Natural killer cell (primary cell): ENCODE measurements at regions not wholly inside any gene's neighbourhood (a gene's known extent, or its start where the extent isn't known, plus 50 kb on each side); places are given as distances from the start of the nearest gene placed in this dataset.

ENCODE experiments used
- ATAC-seq, 3 donors: fragments of 150-1000 bp in 2 of 3; fragments of 200-7000 bp in 1 of 3; cut with Tn5 transposase; 1 replicate in 1 of 3; 2 replicates in 2 of 3; pipeline ENCODE4 v1.10.0; 2021; ENCODE audit warnings: mild to moderate bottlenecking in 2 of 3, moderate library complexity in 2 of 3
- DNase-seq, 2 donors: peaks; one replicate each; pipeline versions ENCODE4 v3.0.0 to v3.0.0-alpha.2; 2013 to 2021; ENCODE audit warnings: mixed read lengths in 1 of 2
- H3K27ac ChIP-seq: one replicate; pipeline ENCODE4 v1.5.1; 2013; ENCODE audit warnings: mild to moderate bottlenecking, low read length
- H3K27me3 ChIP-seq: one replicate; pipeline ENCODE4 v1.6.1; 2013; ENCODE audit warnings: low read length; ENCODE audit not compliant: control insufficient read depth, insufficient read depth
- H3K36me3 ChIP-seq: one replicate; pipeline ENCODE4 v1.6.1; 2013; ENCODE audit warnings: low read length; ENCODE audit not compliant: control insufficient read depth, insufficient read depth
- H3K4me1 ChIP-seq: one replicate; pipeline ENCODE4 v1.6.1; 2013; ENCODE audit warnings: low read length; ENCODE audit not compliant: control insufficient read depth, insufficient read depth
- H3K4me3 ChIP-seq: one replicate; pipeline ENCODE4 v1.5.1; 2013; ENCODE audit warnings: low read length
- H3K9me3 ChIP-seq: one replicate; pipeline ENCODE4 v1.6.1; 2013; ENCODE audit warnings: low read length; ENCODE audit not compliant: control insufficient read depth, insufficient read depth
- H3K27ac Mint-ChIP-seq, 2 donors: one replicate each; pipeline ENCODE4 v1.8.0; 2022; ENCODE audit warnings: mild to moderate bottlenecking in 2 of 2, mixed read lengths in 2 of 2, moderate library complexity in 1 of 2
- H3K27me3 Mint-ChIP-seq, 2 donors: one replicate each; pipeline ENCODE4 v1.8.0; 2022; ENCODE audit warnings: low read depth in 2 of 2, mixed read lengths in 2 of 2
- H3K36me3 Mint-ChIP-seq: one replicate; pipeline ENCODE4 v1.8.0; 2022; ENCODE audit warnings: mixed read lengths
- H3K4me1 Mint-ChIP-seq, 2 donors: one replicate each; pipeline ENCODE4 v1.8.0; 2022; ENCODE audit warnings: mixed read lengths in 2 of 2
- H3K4me3 Mint-ChIP-seq: one replicate; pipeline ENCODE4 v1.8.0; 2022; ENCODE audit warnings: mild to moderate bottlenecking, moderate library complexity, mixed read lengths
- H3K9me3 Mint-ChIP-seq, 2 donors: one replicate each; pipeline ENCODE4 v1.8.0; 2022; ENCODE audit warnings: mixed read lengths in 2 of 2
- WGBS: methylation state at CpG from one replicate; pipeline ENCODE4 v1.1.7; 2013; ENCODE audit warnings: missing lambda C conversion rate; ENCODE audit not compliant: insufficient coverage; 5-methylcytosine and 5-hydroxymethylcytosine counted together
- intact Hi-C: fragments of 100-400 bp; cut with micrococcal nuclease; formaldehyde crosslinking; loops from one replicate; pipeline ENCODE4 v1.14.2; 2022
- TF ChIP-seq, protein P1 (sequence below): fragments of 200-600 bp; IDR thresholded peaks from one replicate; pipeline ENCODE4 v1.8.0; 2022; ENCODE audit warnings: antibody characterized with exemption

DNA sequence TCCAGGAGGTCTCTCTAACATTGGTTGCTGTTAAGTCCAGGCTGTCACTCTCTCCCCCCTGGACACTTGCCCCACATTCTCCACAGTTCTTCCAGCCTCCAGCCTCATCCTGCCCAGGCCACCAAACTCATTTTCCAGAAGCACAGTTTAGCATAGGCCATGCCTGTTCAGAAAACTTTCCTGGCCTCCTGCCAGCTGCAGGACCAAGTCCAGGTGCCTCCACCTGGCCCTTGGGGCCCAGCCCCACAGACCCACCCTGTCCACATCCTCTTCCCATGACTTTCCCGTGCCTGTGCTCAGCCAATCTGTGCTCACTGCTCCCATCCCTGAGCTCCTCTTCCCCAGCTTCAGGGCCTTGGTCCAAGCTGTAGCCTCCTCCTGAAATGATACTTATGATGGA is 905.0 kb downstream of the UQCRFS1 start:
- Mint-ChIP-seq H3K9me3 (no peaks in the 10 kb centered on the region), H3K27ac (no peak overlapping the region), H3K36me3 (no peaks in the 10 kb centered on the region), H3K27me3 (no peaks in the 10 kb centered on the region), H3K4me1 (no peaks in the 10 kb centered on the region), H3K4me3 (no peak overlapping the region)
- ATAC-seq (no peak), DNase-seq (no peak)
- no peaks in the 10 kb centered on the region for H3K9me3 ChIP-seq
- no peaks in the 10 kb centered on the region for H3K4me1 ChIP-seq
- H3K27ac ChIP-seq, result no peak overlapping the region
- no peaks in the 10 kb centered on the region for H3K27me3 ChIP-seq
- intact Hi-C loops, result no loop called here
- no peaks in the 10 kb centered on the region for H3K36me3 ChIP-seq
- WGBS, result 54% methylated on average over 1 of the region's 1 CpG
- H3K4me3 ChIP-seq, result no peak overlapping the region
- TF ChIP-seq, protein P1, sequence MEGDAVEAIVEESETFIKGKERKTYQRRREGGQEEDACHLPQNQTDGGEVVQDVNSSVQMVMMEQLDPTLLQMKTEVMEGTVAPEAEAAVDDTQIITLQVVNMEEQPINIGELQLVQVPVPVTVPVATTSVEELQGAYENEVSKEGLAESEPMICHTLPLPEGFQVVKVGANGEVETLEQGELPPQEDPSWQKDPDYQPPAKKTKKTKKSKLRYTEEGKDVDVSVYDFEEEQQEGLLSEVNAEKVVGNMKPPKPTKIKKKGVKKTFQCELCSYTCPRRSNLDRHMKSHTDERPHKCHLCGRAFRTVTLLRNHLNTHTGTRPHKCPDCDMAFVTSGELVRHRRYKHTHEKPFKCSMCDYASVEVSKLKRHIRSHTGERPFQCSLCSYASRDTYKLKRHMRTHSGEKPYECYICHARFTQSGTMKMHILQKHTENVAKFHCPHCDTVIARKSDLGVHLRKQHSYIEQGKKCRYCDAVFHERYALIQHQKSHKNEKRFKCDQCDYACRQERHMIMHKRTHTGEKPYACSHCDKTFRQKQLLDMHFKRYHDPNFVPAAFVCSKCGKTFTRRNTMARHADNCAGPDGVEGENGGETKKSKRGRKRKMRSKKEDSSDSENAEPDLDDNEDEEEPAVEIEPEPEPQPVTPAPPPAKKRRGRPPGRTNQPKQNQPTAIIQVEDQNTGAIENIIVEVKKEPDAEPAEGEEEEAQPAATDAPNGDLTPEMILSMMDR, result no peak

DNA sequence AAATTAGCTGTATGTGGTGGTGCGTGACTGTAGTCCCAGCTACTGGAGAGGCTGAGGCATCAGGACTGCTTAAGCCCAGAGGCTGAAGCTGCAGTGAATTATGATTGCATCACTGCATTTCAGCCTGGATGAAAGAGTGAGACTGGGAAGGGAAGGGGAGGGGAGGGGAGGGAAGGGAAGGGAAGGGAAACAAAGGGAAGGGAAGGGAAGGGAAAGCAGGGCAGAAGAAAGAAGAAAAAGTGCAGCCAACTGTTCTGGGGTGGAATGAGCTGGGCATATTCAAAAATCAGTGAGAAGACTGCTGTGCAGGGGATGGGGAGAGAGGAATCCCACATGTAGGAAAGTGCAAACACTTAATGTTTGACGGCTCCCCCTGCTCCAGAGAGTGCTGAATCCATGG is 905.5 kb downstream of the UQCRFS1 start:
- TF ChIP-seq, protein P1, result no peak
- Mint-ChIP-seq H3K36me3 (no peaks in the 10 kb centered on the region), H3K27me3 (no peaks in the 10 kb centered on the region), H3K4me3 (no peak overlapping the region), H3K4me1 (no peaks in the 10 kb centered on the region), H3K27ac (no peak overlapping the region), H3K9me3 (no peaks in the 10 kb centered on the region)
- no peak overlapping the region for H3K4me3 ChIP-seq
- H3K9me3 ChIP-seq, result no peaks in the 10 kb centered on the region
- H3K4me1 ChIP-seq, result no peaks in the 10 kb centered on the region
- no peak overlapping the region for H3K27ac ChIP-seq
- no peak for ATAC-seq
- no peak for DNase-seq
- no peaks in the 10 kb centered on the region for H3K27me3 ChIP-seq
- no peaks in the 10 kb centered on the region for H3K36me3 ChIP-seq
- WGBS, result 86% methylated on average over 2 of the region's 2 CpGs
- intact Hi-C loops, result no loop called here

DNA sequence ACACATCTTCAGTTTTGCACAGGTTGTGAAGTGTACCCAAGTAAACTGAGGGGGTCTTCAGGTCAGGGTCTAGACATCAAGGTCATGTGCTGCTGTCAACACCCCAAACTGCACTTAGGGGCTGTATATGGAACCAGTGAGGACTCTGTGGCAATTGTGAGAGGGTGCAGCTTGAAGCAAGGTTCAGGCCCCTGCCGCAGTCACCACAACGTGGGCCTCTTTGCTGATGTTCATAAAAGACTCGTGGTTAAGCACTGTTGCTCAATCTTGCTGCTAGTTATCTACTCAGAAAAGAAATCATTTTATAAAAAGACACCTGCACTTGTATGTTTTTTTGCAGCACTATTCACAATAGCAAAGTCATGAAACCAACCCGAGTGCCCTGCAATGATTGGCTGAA is 907.4 kb downstream of the UQCRFS1 start:
- Histone ChIP-seq H3K9me3 (no peaks in the 10 kb centered on the region), H3K27me3 (no peaks in the 10 kb centered on the region), H3K27ac (no peak overlapping the region), H3K4me1 (no peaks in the 10 kb centered on the region), H3K36me3 (no peaks in the 10 kb centered on the region), H3K4me3 (no peak overlapping the region)
- no peaks in the 10 kb centered on the region for H3K9me3 Mint-ChIP-seq
- 61% methylated on average over 4 of the region's 4 CpGs for WGBS
- DNase-seq (no peak), ATAC-seq (no peak)
- no peaks in the 10 kb centered on the region for H3K36me3 Mint-ChIP-seq
- no peaks in the 10 kb centered on the region for H3K4me1 Mint-ChIP-seq
- no peak overlapping the region for H3K27ac Mint-ChIP-seq
- TF ChIP-seq, protein P1, result no peak
- no peak overlapping the region for H3K4me3 Mint-ChIP-seq
- no peaks in the 10 kb centered on the region for H3K27me3 Mint-ChIP-seq
- intact Hi-C loops, result no loop called here

DNA sequence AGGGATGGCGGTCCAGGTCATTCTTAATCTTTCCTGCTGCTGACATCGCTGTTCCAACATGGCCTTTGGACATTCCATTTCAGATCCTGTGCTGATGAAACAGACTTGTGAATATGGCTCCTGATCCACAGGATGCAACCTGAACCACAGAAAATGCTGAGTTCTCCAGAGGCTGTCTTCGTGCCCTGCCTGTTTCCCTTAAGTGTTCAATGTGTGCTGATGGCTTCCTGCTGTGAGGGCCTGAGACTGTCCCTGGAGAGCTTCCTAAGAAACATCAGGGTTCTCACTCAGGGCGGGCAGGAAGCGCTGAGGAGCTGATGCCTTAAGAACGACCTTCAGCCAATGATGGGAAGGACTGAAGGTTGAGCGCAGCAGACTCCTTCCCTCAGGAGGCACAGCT is 909.4 kb downstream of the UQCRFS1 start:
- ATAC-seq (no peak), DNase-seq (no peak)
- Histone ChIP-seq H3K36me3 (no peaks in the 10 kb centered on the region), H3K4me3 (no peak overlapping the region), H3K27ac (no peak overlapping the region), H3K4me1 (no peaks in the 10 kb centered on the region), H3K9me3 (no peaks in the 10 kb centered on the region), H3K27me3 (no peaks in the 10 kb centered on the region)
- no peaks in the 10 kb centered on the region for H3K4me1 Mint-ChIP-seq
- intact Hi-C loops, result no loop called here
- no peaks in the 10 kb centered on the region for H3K9me3 Mint-ChIP-seq
- H3K27ac Mint-ChIP-seq, result no peak overlapping the region
- H3K36me3 Mint-ChIP-seq, result no peaks in the 10 kb centered on the region
- TF ChIP-seq, protein P1, result no peak
- no peaks in the 10 kb centered on the region for H3K27me3 Mint-ChIP-seq
- no peak overlapping the region for H3K4me3 Mint-ChIP-seq
- 82% methylated on average over 7 of the region's 7 CpGs for WGBS
